CD4-positive, alpha-beta T cell treated with Interleukin-2 at 100 ng/mL for 4 hours (primary cell): ENCODE measurements at regions not wholly inside any gene's neighbourhood (a gene's known extent, or its start where the extent isn't known, plus 50 kb on each side); places are given as distances from the start of the nearest gene placed in this dataset.
A peak's percentile ranks its signal among the peaks of the same experiment; 100 is the strongest.
"Not testable (repeated sequence)": the region's sequence is repeated elsewhere in the genome, so short reads cannot be mapped to it uniquely, and the experiment has no call there.

Experiments used
- DNase-seq: peaks from one replicate; pipeline ENCODE4 v3.0.0-alpha.2; 2020; ENCODE audit warnings: low spot score

DNA sequence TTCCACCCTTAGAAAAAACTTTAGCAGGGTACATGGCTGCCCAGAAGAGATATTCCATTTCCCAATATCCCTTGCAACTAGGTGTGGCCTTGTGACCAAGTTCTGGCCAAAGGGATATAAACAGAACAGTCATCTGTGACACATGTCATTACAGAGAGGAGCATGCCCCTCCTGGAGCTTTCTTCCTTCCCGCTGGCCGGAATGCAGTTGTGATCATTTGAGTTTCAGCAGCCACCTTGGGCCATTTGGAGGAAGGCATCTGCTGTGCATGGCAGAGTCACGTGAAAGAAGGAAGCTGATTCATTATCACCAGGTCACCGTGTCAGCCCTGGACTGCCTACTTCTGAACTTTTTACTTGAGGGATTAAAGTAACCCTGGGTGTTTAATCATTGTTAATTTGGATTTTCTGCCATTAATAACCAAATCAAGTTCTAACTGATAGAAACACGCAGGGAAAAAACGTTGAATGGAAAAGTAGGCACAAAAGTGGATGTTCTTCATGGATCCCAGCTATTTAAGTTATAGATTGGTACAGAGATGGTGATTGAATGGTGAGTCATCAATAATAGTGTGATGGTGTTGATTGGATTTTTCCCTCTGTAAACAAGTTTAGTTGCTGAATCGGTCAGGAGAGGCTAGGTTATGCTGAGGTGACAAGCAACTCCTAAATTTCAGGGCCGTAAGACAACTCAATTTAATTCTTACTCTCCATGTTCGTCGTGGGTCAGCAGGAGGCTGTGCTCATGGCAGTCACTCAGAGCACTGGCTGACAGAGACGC is 80.7 kb upstream of the CCDC167 start:
- no peak for DNase-seq

DNA sequence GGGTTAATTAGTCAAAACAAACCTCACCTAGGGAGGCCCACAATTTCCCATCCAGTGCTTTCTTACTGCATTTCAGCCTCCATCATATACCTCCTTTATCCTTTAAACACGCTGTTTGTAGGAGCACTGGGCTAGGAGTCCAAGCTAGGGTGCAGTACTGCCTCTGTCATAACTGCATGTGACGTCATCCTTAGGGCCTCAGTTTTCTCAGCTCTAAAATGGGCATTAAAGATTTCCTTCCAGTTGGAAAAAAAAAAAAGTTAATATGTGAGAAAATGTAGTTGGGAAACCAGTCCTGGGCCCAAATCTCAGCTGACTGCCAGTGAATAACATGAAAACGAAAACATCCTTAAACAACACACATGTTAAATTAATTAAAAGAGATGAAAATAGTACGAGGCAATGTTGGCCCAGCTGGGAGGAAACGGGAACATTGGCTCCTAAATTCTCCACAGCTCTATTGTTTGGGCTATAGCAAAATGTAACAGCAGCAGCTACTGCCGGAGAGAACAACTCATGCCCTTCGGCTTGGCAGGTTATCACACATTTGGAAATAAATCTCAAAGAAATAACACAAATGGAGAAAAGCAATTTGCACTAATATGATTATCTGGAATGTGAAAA is 79.9 kb upstream of the CCDC167 start:
- no peak for DNase-seq

DNA sequence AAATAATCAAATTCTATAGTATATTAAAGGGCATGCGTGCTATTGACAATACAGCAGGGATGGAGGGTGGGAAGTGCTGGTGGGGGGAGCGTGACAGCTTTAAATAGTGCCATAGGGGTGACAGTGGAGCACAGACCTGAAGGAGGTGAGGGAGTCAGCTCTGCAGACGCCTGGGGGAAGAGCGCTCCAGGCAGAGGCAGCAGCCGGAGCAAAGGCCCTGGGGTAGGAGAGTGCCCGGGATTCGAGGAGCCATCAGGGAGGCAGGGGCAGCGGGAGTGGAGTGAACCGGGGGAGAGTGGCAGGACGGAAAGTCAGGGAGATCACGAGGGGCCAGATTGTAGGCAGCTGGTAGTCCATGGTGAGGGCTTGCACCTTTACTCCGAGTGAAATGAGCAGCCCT is 78.4 kb upstream of the CCDC167 start:
- no peak for DNase-seq

DNA sequence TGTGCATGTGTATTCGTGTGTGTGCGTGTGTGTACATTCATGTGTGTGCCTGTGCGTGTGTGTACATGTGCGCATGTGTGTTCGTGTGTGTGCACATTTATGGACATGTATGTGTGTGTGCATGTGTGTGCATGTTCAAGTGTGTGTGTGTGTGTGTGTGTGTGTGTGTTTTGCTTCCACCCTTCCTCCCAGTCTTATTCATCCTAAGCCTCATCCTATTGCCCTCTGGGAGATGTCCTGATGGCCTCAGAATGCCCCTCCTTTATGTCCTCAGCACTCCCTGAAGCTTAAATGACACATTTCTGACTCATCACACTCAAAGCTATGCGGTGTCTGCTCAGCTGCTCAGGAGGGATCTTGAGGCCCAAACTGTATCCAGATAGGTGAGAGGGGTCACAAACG is 76.6 kb upstream of the CCDC167 start:
- DNase-seq, result no peak

DNA sequence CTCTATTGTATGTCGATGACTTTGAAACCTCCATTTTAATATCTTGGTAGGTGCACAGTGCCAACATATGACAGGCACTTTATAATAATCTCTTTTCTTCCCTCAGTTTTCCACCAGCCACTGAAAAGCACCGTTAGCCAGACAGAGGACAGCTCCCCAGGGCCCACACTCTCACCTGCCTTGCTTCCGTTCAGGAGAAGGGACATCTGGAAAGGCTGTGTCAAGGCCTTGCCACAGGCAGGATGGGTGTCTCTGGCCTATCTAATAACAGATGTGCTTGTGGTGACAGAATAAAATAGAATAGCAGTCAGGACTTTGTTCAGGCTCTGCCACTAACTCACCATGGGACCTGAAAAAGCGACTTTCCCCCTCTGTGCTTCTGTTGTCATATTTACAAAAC is 75.5 kb upstream of the CCDC167 start:
- no peak for DNase-seq

DNA sequence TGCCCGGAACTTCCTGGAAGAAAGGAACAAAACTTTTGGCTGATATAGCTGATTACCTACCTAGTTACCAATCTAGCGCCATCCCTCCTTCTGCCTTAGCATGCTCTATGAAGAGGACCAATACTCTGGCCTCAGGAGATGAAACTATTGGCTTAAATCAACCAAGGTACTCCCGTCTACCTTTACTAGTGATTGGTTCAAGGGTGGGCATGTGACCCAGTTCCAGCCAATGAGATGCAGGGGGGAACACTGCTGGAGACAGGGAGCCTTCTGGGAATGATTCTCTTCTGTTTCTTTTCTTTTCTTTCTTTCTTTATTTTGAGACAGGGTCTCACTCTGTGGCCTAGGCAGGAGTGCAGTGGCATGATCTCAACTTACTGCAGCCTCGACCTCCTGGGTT is 72.6 kb upstream of the CCDC167 start:
- DNase-seq, result no peak

DNA sequence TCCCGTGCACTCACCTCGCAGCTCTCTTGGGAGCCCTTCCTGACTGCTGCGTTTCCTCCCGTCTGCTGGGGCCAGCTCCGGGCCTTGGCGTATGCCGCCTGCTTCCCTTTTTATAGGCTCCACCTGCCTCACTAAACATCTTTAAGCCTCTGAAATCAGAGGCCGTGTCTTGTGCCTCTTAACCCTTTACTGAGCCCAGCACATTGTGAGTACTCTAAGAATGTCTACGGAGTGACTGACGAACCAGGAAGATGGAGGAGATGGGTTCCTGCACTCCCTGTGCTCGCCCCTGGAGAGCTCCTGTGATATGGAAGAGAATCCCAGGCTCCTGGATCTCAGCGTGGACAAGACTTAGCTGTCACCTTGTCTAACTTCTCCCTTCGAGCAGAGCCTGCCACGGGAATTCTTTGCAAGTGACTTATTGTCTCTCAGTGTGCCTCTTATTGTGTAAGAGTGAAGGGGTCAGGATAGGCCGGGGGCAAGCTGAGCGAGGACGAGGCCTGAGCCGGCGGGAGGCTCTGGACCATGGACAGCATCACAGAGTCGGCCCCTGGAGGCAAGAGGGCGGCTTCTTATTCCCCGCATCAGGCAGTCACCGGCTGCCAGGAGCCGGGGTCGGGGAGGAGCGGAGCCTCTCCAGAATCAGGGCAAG is 70.9 kb upstream of the CCDC167 start:
- DNase-seq, result no peak

DNA sequence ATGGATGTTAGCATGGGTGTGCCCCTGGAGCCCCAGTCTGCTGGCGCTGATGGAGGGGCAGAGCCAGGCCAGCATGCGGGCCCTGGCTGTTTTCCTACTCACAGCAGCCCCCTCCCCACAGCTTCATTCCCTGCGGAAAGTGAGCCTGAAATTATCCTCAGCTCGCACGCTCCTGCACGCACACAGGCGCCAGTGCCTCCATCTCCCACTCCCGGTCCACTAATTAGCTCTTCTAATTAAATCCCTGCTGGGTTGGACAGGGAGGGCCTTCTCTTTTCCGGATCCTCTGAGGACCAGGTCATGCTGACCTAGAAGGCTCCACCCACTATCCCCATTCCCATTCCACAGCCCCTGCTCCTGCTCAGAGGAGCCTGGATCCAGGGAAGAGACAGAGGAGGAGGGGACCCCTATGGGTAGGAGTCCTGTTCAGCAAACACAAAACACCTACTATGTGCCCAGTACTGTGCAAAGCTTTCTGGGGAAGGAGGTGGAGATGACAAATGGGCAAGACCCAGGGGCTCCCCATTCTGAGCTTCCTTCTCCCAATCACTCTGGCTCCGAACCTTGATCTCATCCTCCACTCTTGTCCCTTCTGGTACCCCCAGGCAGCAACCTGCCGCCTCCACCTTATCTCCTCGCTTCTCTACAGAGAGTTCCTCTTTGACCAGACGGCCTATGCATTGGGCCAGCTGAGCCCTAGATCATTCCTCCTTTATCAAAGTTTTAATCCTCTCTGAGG is 70.2 kb upstream of the CCDC167 start:
- no peak for DNase-seq

DNA sequence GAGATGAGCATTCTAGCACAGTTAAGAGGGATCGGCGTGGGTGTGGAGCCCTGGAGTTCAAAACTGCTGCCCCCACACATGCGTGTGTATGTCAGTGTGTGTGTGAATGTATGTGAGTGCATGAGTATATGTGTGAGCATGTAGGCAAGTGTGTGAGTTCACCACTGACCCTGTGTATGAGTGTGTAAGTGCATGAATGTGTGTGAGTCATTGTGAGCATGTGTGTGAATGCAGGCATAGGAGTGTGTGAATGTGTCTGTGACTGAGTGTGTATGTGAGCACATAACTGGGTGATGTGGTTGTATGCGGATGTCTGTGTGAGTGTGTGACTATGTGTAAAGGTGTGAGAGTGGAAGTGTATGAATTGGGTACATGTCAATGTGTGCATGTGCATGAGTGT is 69.6 kb upstream of the CCDC167 start:
- no peak for DNase-seq

DNA sequence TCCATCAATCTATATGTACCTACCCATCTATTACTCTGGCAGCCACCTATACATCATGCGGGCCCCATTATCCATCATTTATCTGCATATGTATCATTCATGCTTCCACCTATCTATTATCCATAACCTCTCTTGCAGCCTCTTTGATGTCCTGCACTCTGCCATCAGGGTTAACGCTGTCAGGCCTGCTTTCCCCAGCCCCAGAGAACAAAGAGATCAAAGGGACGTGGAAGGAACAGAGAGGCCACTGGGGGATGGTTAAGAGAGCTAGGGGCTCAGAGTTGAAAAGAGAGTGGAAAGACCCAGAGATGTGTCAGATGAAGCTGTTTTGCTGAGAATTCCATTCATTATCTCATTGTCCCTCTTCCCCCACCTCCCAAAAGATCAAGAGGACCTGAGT is 67.3 kb upstream of the CCDC167 start:
- DNase-seq, result no peak

DNA sequence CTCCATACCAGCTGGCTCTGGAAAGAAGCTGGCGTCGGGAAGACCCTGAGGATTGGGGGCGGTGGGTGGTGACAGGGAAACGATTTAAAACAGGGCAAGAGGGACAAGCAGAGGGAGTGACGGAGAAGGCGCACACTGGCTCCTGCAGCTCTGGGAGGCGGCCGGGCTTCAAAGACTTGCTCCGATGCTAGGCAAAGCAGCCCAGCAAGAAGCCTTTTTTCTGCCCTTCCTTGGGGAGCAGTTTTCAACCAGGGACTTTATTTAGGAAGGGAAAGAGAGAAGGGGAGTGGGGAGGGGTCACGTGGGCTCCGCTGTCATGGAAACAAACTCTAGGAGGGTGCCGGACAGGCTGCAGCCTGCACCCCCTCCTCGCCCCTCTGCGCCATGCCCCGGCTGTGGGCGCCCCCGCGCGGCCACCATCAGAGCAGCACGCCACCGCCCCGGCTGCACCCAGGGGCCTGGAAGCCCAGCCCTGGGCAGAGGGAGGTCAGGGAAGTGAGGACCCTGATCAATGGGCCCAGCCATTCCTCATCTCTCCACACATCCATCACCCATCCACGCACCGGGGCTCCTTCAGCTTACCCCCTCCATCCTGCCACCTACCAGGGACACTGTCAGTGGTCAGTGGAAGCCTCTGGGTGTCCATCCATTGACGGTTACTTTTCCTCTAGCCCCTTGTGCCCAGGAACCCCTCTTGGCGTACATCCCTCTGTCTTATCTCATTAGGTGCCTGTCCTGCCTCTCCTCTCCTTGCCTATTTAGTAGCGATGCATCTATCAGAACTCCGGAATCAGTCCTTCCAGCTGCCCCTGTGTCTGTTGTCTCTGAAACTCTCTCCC is 66.6 kb upstream of the CCDC167 start:
- peak; percentile 71 for DNase-seq

DNA sequence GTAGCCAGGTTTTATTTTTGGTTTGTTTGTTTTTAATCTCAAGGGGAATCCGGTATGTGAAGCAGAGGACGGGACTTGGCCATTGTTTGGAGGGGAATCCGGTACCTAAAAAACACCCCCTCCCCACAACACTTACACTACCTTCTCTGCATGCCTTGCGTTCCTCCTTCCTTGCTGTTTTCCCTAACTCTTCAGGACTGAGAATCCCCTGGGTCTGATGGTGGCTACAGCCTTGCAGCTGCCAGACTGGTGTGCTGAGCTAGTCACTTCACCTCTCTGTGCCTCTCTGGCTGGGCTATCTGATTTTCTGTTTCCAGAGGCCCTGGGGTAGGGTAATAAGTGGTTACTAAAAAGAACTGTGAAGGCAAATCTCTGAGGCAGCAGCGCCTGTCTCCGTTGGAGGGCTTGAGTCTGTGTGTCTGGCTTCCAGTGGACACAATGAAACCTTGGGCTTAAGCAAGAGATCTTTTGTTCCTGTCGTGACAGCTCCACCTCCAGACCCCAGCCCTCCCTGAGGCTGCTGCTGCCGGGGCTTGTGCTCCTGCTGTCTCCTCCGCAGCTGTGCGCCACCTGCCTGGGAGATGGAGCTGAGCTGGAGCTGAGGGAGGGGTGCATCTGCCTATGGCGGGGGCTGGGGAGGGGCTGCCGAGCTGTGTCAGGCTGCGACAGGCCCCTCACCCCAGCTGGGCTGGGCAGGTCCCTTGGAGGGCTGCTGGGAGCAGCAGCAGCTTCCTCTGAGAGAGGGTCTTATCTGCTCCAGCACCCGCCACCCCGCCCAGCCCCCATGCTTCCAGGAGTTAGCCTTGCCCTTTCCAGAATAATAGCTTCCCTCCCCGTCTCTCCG is 65.8 kb upstream of the CCDC167 start:
- no peak for DNase-seq

DNA sequence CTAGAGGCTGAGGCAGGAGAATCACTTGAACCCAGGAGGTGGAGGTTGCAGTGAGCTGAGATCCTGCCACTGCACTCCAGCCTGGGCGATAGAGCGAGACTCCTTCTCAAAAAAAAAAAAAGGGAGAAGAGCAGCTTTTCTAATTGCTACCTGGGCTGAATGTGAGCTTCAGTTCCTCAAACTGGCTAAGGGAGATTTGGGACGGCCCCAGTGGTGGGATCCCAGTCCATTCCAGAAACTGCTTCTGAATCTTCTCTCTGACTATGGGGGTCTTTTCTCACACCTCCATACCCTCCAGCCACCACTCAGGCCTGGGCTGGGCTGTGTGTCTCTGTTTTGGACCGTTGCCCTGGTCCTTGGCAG is 63.2 kb upstream of the CCDC167 start:
- DNase-seq, result not testable (repeated sequence)

DNA sequence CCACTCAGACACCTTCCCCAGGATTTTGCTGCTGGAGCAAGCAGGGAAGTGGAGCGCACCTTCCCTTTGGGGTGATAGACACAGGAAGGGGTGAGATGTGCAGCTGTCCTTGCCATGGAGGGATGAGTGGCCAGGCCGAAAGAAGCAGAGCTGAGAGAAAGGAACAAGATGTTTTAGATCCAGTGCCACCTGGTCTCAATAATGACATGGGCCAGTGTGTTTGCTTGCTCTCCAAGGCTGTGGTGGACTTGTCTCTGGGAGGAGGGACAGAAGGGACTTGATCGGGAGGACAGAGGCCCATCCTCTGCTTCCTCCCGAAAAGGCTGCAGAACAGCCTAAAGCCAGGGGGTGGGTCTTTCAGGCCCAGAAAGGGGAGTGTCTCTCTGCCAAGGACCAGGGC is 61.7 kb upstream of the CCDC167 start:
- DNase-seq, result no peak

DNA sequence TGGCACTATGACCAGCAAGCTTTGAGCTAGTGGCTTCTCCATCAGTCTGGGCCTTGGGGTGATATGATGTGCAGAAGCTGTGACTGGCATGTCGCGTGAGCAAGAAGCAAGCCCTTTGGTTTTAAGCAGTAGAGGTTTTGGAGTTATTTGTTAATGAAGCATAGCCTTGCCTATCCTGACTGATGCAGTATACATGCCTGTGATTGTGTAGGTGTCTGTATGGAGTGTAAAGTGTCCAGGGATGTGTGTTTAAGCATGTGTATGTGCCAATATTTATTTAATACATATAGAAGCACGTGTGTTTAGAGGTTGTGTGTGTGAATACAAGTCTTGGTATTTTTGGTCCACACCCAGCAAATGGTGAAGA is 61.0 kb upstream of the CCDC167 start:
- no peak for DNase-seq

DNA sequence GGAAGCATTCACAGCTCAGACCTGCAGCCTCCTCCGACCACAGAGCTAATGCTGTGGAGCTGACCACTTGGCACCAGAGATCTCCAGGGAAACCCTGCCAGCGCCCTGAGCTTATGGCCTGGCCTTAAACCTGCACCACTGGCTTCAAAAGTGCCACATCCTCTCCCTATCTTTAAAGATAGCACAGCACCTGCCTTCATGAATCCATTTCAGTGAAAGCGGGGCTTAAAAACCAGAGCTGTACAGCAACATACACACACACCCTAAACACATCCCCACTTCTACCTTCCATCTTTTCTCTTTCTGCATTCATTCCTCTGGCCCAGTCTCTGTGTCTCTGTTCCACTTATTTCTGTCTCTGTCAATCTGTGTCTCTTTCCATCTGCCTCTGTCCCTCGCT is 59.8 kb upstream of the CCDC167 start:
- no peak for DNase-seq

DNA sequence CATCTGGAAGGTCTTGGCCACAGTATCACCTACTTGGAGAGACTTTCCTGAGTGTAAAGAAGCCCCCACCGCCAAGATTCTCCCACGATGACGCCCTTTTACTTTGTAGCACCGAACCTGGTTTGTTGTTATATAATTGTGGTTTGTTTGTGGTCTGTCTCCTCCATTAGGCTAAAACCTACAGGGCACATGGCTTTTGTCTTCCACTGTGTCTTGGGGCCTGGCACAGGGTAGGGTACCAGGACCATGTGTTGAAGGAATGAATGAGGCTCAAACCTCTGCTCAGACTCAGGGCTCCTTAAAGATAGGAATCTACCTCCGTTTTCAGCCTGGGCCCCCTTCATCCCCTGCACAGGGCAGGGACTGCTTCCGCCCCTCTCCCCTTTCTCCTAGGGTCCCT is 59.4 kb upstream of the CCDC167 start:
- DNase-seq, result no peak

DNA sequence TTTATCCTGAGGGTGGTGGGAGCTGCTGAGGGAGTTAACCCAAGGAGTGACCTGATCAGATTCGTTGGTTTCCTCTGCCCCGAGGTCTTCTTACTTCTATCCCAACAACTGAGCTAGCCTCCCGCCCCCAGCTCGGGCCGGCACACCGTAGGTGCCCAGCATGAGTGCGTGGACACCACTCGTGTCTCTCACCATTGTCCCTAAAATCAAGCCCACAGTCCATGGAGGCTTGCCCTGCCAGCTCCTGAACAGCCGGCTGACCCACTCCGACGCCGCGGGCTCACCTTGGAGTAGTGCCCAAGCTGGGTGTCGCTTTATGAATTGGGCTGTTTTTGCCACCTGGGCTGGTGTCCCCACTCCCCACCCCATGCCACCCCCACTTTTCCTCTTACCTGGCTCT is 59.0 kb upstream of the CCDC167 start:
- no peak for DNase-seq

DNA sequence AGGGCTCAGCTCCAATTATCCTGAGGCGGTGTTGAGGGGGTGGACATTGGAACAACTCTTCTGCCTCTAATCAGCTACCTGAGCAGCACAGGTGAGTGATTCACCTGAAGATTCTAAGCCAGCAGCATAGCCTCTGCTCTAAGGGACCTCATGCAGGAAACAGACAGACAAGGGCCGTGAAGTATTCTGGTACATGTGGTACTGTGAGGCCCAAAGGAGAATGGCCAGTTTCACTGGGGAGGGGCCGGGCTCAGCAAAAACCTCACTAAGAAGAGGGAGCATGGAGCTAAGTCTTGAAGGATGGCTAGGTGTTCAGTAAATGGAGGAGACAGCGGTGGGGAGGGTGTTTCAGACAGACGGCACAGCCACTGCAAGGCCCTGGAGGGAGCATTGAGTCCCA is 58.5 kb upstream of the CCDC167 start:
- no peak for DNase-seq

DNA sequence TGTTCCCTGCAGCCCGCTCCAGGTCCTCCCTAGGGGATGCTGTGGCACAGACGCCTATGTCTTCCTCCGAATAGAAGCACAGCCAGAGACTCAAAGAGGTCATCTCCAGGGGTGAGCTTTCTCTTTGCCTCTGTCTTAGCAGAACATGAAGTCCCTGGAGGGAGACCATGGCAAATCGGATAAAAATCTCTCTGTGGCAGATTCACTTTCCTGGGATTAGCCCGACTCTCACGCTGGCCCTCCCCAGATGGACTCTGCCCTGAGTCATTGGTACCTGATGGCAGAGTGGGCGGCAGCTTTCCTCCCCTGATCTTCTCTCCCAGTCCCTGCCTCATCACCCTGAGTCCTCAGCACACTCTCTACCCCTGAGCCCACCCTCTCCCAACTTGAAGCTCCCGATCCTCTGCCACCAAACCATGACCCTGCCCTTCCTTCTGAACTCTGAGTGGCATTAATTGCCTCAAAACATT is 58.0 kb upstream of the CCDC167 start:
- no peak for DNase-seq
